GM12878 (cell line): ENCODE measurements at regions not wholly inside any gene's neighbourhood (a gene's known extent, or its start where the extent isn't known, plus 50 kb on each side); places are given as distances from the start of the nearest gene placed in this dataset.

Experiments
- ATAC-seq: fragments of 200-7000 bp; cut with Tn5 transposase; 3 replicates; pipeline ENCODE4 v1.9.1; 2020; ENCODE audit warnings: mild to moderate bottlenecking, moderate library complexity
- BruUV-seq: library from RNA; stranded (reverse); fragments of 400-500 nt; replicated peaks from 2 replicates; lab custom pipeline; 2021; lab: Mats Ljungman, UMichigan
- CTCF ChIA-PET: fragments of 300-600 bp; sonication (Branson Sonifier 250); formaldehyde crosslinking; extraction: SDS; loops from one replicate; lab custom pipeline; 2021; ENCODE audit warnings: inconsistent platforms; lab: Yijun Ruan, JAX
- POLR2A ChIA-PET: fragments of 350-600 bp; formaldehyde crosslinking; extraction: SDS; loops from one replicate; lab custom pipeline; 2021; ENCODE audit warnings: inconsistent platforms; lab: Charles Lee
- RAD21 ChIA-PET: fragments of 300-600 bp; sonication (Branson Sonifier 250); formaldehyde crosslinking; loops from one replicate; lab custom pipeline; 2023; ENCODE audit warnings: antibody characterized with exemption; ENCODE audit not compliant: unreplicated experiment; lab: Charles Lee
- SMC1A ChIA-PET: fragments of 300-600 bp; sonication (Branson Sonifier 250); formaldehyde crosslinking; loops from one replicate; lab custom pipeline; 2023; ENCODE audit not compliant: unreplicated experiment, uncharacterized antibody; lab: Charles Lee
- DNase-seq: peaks from one replicate; pipeline ENCODE4 v3.0.0-alpha.2; 2011; ENCODE audit warnings: low read depth, low spot score
- FAIRE-seq: peaks from 3 replicates; lab custom pipeline; 2011; peaks lifted over from hg19 to GRCh38; lab: Jason Lieb, UNC
- H2AFZ ChIP-seq: 2 replicates; pipeline ENCODE4 v1.6.0; 2011; ENCODE audit warnings: low read depth, low read length, control low read depth; ENCODE audit not compliant: control insufficient read depth
- H3K27ac ChIP-seq: 2 replicates; pipeline ENCODE4 v1.5.1; 2011; ENCODE audit warnings: control low read depth; ENCODE audit not compliant: control insufficient read depth, insufficient read depth
- H3K27me3 ChIP-seq, 2 experiments: replicated peaks in 1 of 2; 2 replicates each; pipeline versions ENCODE4 v1.6.0 to v1.6.1; 2011; ENCODE audit warnings: low read length in 1 of 2; ENCODE audit not compliant: control insufficient read depth in 2 of 2, insufficient read depth in 2 of 2
- H3K36me3 ChIP-seq, 2 experiments: 2 replicates each; pipeline ENCODE4 v1.5.1; 2011; ENCODE audit warnings: low read length in 1 of 2; ENCODE audit not compliant: control insufficient read depth in 2 of 2, insufficient read depth in 2 of 2
- H3K4me1 ChIP-seq: 2 replicates; pipeline ENCODE4 v1.6.1; 2011; ENCODE audit warnings: mild to moderate bottlenecking, low read length, moderate library complexity, mixed read lengths; ENCODE audit not compliant: control insufficient read depth, insufficient read depth
- H3K4me2 ChIP-seq: 2 replicates; pipeline ENCODE4 v1.6.0; 2011; ENCODE audit warnings: control low read depth; ENCODE audit not compliant: control insufficient read depth, insufficient read depth
- H3K4me3 ChIP-seq: fragments of 200-600 bp; sonication (generic); 2 replicates; pipeline ENCODE4 v1.5.1; 2016
- H3K79me2 ChIP-seq: 2 replicates; pipeline ENCODE4 v1.6.0; 2011; ENCODE audit warnings: low read length; ENCODE audit not compliant: control insufficient read depth, insufficient read depth
- H3K9ac ChIP-seq: 2 replicates; pipeline ENCODE4 v1.8.0; 2011; ENCODE audit warnings: low read length, control low read depth, mixed read lengths; ENCODE audit not compliant: control insufficient read depth, insufficient read depth
- H3K9me3 ChIP-seq: replicated peaks from 3 replicates; pipeline ENCODE4 v1.5.1; 2011; ENCODE audit warnings: mild to moderate bottlenecking, low read length; ENCODE audit not compliant: control insufficient read depth, insufficient read depth
- H4K20me1 ChIP-seq: 2 replicates; pipeline ENCODE4 v1.6.0; 2011; ENCODE audit not compliant: control insufficient read depth, insufficient read depth
- BCL11A ChIP-seq: IDR thresholded peaks from 2 replicates; pipeline ENCODE4 v1.6.1; 2011; ENCODE audit warnings: low read depth, low read length
- CREB1 ChIP-seq: IDR thresholded peaks from 2 replicates; pipeline ENCODE4 v1.6.1; 2012; ENCODE audit warnings: low read depth, mild to moderate bottlenecking, inconsistent platforms
- EED ChIP-seq: sonication (generic); IDR thresholded peaks from 2 replicates; pipeline ENCODE4 v1.6.1; 2016; ENCODE audit warnings: antibody characterized with exemption, low read depth
- HDGF ChIP-seq: fragments of 450-650 bp; IDR thresholded peaks from 2 replicates; pipeline ENCODE4 v1.6.1; 2016; ENCODE audit warnings: antibody characterized with exemption
- IRF5 ChIP-seq: fragments of 450-650 bp; IDR thresholded peaks from 2 replicates; pipeline ENCODE4 v1.6.1; 2017; ENCODE audit warnings: borderline replicate concordance
- NFXL1 ChIP-seq: fragments of 450-650 bp; IDR thresholded peaks from 2 replicates; pipeline ENCODE4 v1.6.1; 2017; ENCODE audit warnings: antibody characterized with exemption, mild to moderate bottlenecking, borderline replicate concordance
- NFYB ChIP-seq: IDR thresholded peaks from 2 replicates; pipeline ENCODE4 v1.6.1; 2011; ENCODE audit warnings: low read depth, mild to moderate bottlenecking, low read length, improper control_type of control experiment, moderate library complexity; ENCODE audit not compliant: insufficient read depth
- NRF1 ChIP-seq: conservative IDR thresholded peaks from 2 replicates; pipeline ENCODE4 v1.6.1; 2011; ENCODE audit warnings: mild to moderate bottlenecking, low read depth, low read length, improper control_type of control experiment
- POU2F2 ChIP-seq: IDR thresholded peaks from 3 replicates; pipeline ENCODE4 v1.6.1; 2011; ENCODE audit warnings: low read depth, mild to moderate bottlenecking, low read length, borderline replicate concordance
- SPI1 ChIP-seq: IDR thresholded peaks from 2 replicates; pipeline ENCODE4 v1.6.1; 2011; ENCODE audit warnings: low read depth, mild to moderate bottlenecking, low read length, moderate library complexity, borderline replicate concordance; ENCODE audit not compliant: insufficient read depth
- SUPT20H ChIP-seq: IDR thresholded peaks from 2 replicates; pipeline ENCODE4 v1.6.1; 2011; ENCODE audit warnings: low read depth, mild to moderate bottlenecking, low read length, moderate library complexity, borderline replicate concordance; ENCODE audit not compliant: control insufficient read depth
- TAF1 ChIP-seq: IDR thresholded peaks from 2 replicates; pipeline ENCODE4 v1.6.1; 2011; ENCODE audit warnings: mild to moderate bottlenecking, low read depth, low read length, borderline replicate concordance
- TCF12 ChIP-seq: IDR thresholded peaks from 2 replicates; pipeline ENCODE4 v1.6.1; 2011; ENCODE audit warnings: low read depth, mild to moderate bottlenecking, low read length
- USF2 ChIP-seq: IDR thresholded peaks from 2 replicates; pipeline ENCODE4 v1.6.1; 2011; ENCODE audit warnings: low read depth, low read length, improper control_type of control experiment, borderline replicate concordance
- WRNIP1 ChIP-seq: IDR thresholded peaks from 2 replicates; pipeline ENCODE4 v1.6.1; 2011; ENCODE audit warnings: low read depth, low read length, improper control_type of control experiment, borderline replicate concordance
- WGBS: methylation state at CpG from one replicate; pipeline ENCODE4 v1.1.6; 2016; ENCODE audit warnings: low lambda C conversion rate; ENCODE audit not compliant: insufficient replicate concordance, insufficient coverage; ENCODE audit errors: missing lambda C conversion rate; 5-methylcytosine and 5-hydroxymethylcytosine counted together
- in situ Hi-C: fragments of 300-500 bp; cut with MboI; formaldehyde crosslinking; loops from 9 replicates; pipeline ENCODE4 v1.14.3; 2018; ENCODE audit warnings: mixed read lengths
- intact Hi-C: fragments of 100-400 bp; cut with micrococcal nuclease; formaldehyde crosslinking; loops from one replicate; pipeline ENCODE4 v1.14.2; 2022; ENCODE audit not compliant: unreplicated experiment

GRCh38 chr7:131250331-131250730 lies 77.3 kb upstream of the MKLN1 start:
- no TSS peak for BruUV-seq
- CTCF ChIA-PET: interaction anchor here (0.8 kb wide), 1 partner anchor 16 kb away, joined by 3 read pairs; no protein-coding TSS in a partner anchor

More at GRCh38 chr7:131250331-131250730, 77.3 kb upstream of the MKLN1 start:
- SMC1A ChIA-PET: interaction anchor here (1.1 kb wide), 1 partner anchor 11 kb away, joined by 3 read pairs; no protein-coding TSS in a partner anchor
- no peaks in the 10 kb centered on the region for H3K79me2 ChIP-seq
- H3K4me2 ChIP-seq: no peak overlapping the region
- H3K4me3 ChIP-seq: no peak overlapping the region
- no peaks in the 10 kb centered on the region for H3K4me1 ChIP-seq
- H4K20me1 ChIP-seq: no peaks in the 10 kb centered on the region
- peaks cover 0 to 2% of the 10 kb centered on the region in 2 experiments; a peak in 1 of 4 replicates for H3K27me3 ChIP-seq
- no peak for DNase-seq
- no peak overlapping the region for H3K9ac ChIP-seq
- no peak for TF ChIP-seq NRF1
- TF ChIP-seq SPI1: no peak
- TF ChIP-seq USF2: no peak
- no peak for TF ChIP-seq EED
- no peak for TF ChIP-seq POU2F2
- TF ChIP-seq IRF5: no peak
- no peak for TF ChIP-seq NFYB
- no peak for TF ChIP-seq TAF1
- TF ChIP-seq TCF12: no peak
- no peak for TF ChIP-seq BCL11A
- no peak for TF ChIP-seq CREB1
- TF ChIP-seq NFXL1: no peak
- no peak for TF ChIP-seq SUPT20H
- TF ChIP-seq HDGF: no peak
- no peak for TF ChIP-seq WRNIP1
- TF ChIP-seq, all 136 proteins: peak for 0
- in situ Hi-C loops (no loop called here), intact Hi-C loops (no loop called here)
- RAD21 ChIA-PET: interaction anchor here (1.0 kb wide), 1 partner anchor 103 kb away, joined by 3 read pairs; no protein-coding TSS in a partner anchor
- ATAC-seq: no peak
- 68% methylated on average over 4 of the region's 4 CpGs for WGBS
- Histone ChIP-seq H3K36me3 (no peaks in the 10 kb centered on the region), H2AFZ (no peak overlapping the region), H3K27ac (no peak overlapping the region), H3K9me3 (peaks cover 3% of the 10 kb centered on the region; the same call in 2 of the 3 replicates)
- POLR2A ChIA-PET: no interaction called here
- no peak for FAIRE-seq
